GM19452 (cell line): ENCODE measurements at regions not wholly inside any gene's neighbourhood (a gene's known extent, or its start where the extent isn't known, plus 50 kb on each side); places are given as distances from the start of the nearest gene placed in this dataset.

ENCODE experiments used
- ATAC-seq: cut with Tn5 transposase; IDR thresholded peaks from one replicate; pipeline ENCODE4 v1.9.1; 2021; ENCODE audit not compliant: unreplicated experiment

- no peak for ATAC-seq
Observed at GRCh38 chr13:89846926-89847585, 1500.4 kb upstream of the MIR17HG start.

GRCh38 chr13:89852570-89852969 lies 1494.9 kb upstream of the MIR17HG start:
- ATAC-seq: no peak

- no peak for ATAC-seq
Observed at GRCh38 chr13:89856512-89856911, 1491.0 kb upstream of the MIR17HG start.

GRCh38 chr13:89857502-89857901 lies 1490.0 kb upstream of the MIR17HG start:
- no peak for ATAC-seq

- no peak for ATAC-seq
Observed at GRCh38 chr13:89862011-89862690, 1485.3 kb upstream of the MIR17HG start.

GRCh38 chr13:89862691-89863036 lies 1484.8 kb upstream of the MIR17HG start:
- ATAC-seq: no peak

DNA sequence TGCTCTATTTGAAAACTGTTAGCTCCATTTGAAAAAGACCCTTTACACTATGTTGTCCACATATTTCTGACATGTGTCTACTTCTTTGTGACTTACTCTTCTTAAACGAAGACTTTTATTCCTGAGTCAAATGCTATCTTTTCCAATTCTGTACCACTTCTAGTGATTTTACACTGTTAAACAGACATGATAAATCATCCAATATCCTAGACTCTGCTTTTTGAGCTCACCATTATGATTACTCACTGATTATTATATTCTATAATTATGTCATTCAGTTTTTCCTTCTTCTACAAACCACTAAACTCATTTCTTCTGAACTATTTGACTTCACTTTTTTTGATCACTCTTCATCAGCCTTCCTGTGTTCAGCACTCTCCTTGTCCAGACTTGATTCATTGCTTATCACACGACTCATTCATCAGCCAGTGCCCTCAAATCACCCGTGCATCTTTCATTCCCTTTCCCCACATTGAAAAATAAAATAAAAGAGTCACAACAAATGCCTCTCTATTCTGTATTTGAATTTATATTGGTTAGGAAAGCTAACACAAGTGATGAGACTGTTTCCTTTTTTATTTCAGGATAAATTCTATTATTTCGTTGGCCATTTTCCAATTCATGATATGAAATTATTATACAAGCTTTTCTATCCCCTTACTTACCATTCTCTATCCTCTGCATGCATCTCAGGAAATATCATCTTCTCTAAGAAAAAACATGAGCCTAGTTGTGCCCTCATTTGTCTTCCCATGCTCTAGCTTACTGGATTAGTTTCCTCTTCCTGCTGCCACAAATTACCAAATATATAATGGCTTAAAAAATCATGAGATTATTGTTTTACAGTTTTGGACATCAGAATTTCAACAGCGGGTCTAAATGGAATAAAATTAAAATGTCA lies 1482.1 kb upstream of the MIR17HG start:
- ATAC-seq: no peak

DNA sequence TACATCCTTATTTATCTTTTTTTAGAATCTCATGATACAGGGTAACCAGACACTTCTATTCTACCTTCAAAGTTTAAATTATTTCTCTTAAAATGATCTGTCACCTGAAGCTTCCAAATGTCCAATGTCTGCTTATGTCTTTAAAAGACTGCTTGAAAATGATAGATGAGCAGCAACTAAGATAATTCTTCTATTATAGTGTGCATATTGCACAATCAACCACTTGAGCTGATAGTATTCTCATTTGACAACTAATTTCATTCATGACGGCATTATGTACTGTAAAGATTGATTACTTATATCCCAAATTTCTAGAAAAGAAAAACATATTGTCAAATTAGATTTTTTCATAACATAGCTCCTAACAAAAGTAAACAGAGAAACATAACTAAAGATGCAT lies 1478.2 kb upstream of the MIR17HG start:
- ATAC-seq: no peak

- no peak for ATAC-seq
Observed at GRCh38 chr13:89878904-89879303, 1468.6 kb upstream of the MIR17HG start.

DNA sequence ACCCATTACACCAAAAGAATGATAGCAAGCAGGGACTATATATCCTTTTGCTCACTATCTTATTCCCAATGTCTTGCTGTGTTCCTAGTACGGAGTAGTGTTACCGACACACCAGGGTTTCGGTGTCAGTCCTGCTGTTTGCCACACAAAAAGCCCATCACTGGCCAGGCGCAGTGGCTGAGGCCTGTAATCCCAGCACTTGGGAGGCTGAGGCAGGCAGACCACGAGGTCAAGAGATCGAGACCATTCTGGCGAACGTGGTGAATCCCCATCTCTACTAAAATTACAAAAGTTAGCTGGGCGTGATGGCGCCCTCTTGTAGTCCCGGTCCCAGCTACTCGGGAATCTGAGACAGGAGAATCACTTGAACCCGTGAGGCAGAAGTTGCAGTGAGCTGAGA lies 1467.3 kb upstream of the MIR17HG start:
- no peak for ATAC-seq

GRCh38 chr13:89883893-89884448 lies 1463.5 kb upstream of the MIR17HG start:
- no peak for ATAC-seq

GRCh38 chr13:89890806-89891205 lies 1456.7 kb upstream of the MIR17HG start:
- ATAC-seq: no peak

GRCh38 chr13:89891416-89891815 lies 1456.1 kb upstream of the MIR17HG start:
- no peak for ATAC-seq

GRCh38 chr13:89897681-89898080 lies 1449.8 kb upstream of the MIR17HG start:
- ATAC-seq: no peak

- no peak for ATAC-seq
Observed at GRCh38 chr13:89899302-89900103, 1448.0 kb upstream of the MIR17HG start.

- no peak for ATAC-seq
Observed at GRCh38 chr13:89900104-89900765, 1447.3 kb upstream of the MIR17HG start.

DNA sequence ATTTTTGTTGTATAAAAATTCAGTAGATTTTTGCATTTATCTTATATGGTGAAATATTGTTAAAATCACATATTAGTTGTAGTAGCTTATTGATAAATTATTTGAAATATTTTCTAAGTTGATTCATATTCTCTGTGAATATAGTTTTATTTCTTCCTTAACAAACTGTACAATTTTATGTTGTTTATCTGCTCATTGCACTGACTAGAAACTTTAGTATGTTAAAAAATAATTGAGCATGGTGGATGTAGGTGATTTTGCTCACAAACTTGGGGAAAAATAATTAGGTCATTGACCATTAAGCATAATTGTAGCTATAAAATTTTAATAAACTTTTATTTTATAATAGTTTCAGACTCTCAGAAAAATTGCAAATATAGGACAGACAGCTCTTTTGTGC lies 1445.3 kb upstream of the MIR17HG start:
- no peak for ATAC-seq

DNA sequence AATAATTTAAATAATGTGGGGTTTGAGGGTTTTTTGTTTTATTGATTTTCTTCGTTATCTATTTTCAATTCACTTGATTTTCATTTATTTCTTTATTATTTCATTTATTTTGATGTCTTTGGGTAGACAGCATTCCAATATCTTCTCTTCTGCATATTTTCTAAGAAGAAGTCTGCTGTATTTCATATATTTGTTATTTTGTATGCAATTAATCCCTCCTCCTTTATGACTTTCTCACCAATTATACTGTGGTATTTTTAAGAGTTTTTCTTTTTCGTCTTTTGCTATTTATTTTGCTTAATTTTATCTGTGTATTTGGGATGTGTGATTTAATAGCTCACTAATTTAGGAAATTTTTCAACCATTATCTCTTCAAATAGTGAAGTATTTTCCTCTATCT lies 1444.4 kb upstream of the MIR17HG start:
- no peak for ATAC-seq

- ATAC-seq: no peak
Observed at GRCh38 chr13:89910166-89910565, 1437.3 kb upstream of the MIR17HG start.

- no peak for ATAC-seq
Observed at GRCh38 chr13:89916551-89916950, 1430.9 kb upstream of the MIR17HG start.
